M059J (cell line): ENCODE measurements at regions not wholly inside any gene's neighbourhood (a gene's known extent, or its start where the extent isn't known, plus 50 kb on each side); places are given as distances from the start of the nearest gene placed in this dataset.

Experiments
- DNase-seq: peaks from one replicate; pipeline ENCODE4 v3.0.0-alpha.2; 2012; ENCODE audit warnings: low read depth

- no peak for DNase-seq
These were observed 254.3 kb upstream of the SESN3 start for GRCh38 chr11:95485115-95485900.

- no peak for DNase-seq
These were observed 252.3 kb upstream of the SESN3 start for GRCh38 chr11:95483339-95483738.

GRCh38 chr11:95478003-95478402 lies 247.0 kb upstream of the SESN3 start:
- no peak for DNase-seq

- no peak for DNase-seq
These were observed 238.3 kb upstream of the SESN3 start for GRCh38 chr11:95469258-95469657.

- DNase-seq = no peak
These were observed 235.4 kb upstream of the SESN3 start for GRCh38 chr11:95466416-95466815.

GRCh38 chr11:95465887-95466286 lies 234.9 kb upstream of the SESN3 start:
- no peak for DNase-seq

GRCh38 chr11:95461858-95462257 lies 230.9 kb upstream of the SESN3 start:
- no peak for DNase-seq

GRCh38 chr11:95461348-95461747 lies 230.3 kb upstream of the SESN3 start:
- DNase-seq = no peak

GRCh38 chr11:95459291-95460042 lies 228.5 kb upstream of the SESN3 start:
- DNase-seq = peak; percentile 5

GRCh38 chr11:95456714-95457491 lies 225.9 kb upstream of the SESN3 start:
- DNase-seq = peak; percentile 4

GRCh38 chr11:95455228-95455970 lies 224.4 kb upstream of the SESN3 start:
- no peak for DNase-seq

- no peak for DNase-seq
These were observed 222.7 kb upstream of the SESN3 start for GRCh38 chr11:95453616-95454171.

GRCh38 chr11:95451682-95452081 lies 220.7 kb upstream of the SESN3 start:
- DNase-seq = no peak

- DNase-seq = no peak
These were observed 220.3 kb upstream of the SESN3 start for GRCh38 chr11:95451261-95451660.

- DNase-seq = no peak
These were observed 219.6 kb upstream of the SESN3 start for GRCh38 chr11:95450547-95451123.

GRCh38 chr11:95445746-95446333 lies 214.8 kb upstream of the SESN3 start:
- no peak for DNase-seq

- DNase-seq = no peak
These were observed 213.6 kb upstream of the SESN3 start for GRCh38 chr11:95444309-95445241.

- no peak for DNase-seq
These were observed 212.4 kb upstream of the SESN3 start for GRCh38 chr11:95443386-95443785.

GRCh38 chr11:95442531-95443050 lies 211.6 kb upstream of the SESN3 start:
- no peak for DNase-seq
